ENCODE measurements at regions not wholly inside any gene's neighbourhood (a gene's known extent, or its start where the extent isn't known, plus 50 kb on each side); places are given as distances from the start of the nearest gene placed in this dataset.

DNA sequence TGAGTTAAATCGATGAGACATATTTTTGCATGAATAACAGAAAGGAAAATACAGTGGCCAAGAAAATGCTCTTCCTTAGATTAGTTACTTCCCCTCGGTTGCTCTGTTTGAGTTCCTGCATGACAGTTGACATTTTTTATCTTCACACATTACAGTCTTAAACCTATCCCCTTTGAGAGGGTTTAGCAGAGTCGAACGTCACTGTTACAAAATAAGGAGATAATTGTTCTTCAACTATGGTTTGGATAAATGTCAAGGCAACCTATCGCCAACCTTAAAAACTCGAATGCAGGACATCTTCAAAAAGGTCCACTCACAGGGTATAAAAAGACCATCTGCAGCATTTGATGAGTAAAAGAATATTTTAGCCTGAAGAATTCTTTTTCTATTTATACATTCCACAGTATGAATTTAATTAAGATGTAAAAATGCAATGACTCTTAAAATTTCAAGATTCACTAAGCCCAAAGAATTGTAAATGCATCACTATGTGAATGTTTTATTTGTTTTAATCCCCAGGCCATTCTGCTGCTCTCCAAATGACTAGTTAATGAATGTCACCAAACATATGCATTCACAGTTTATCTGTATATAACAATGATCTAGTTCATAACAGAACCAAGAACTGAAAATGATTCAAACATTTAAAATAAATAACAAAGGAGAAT lies 68.9 kb upstream of the COL11A1 start:
- Mint-ChIP-seq H3K27me3 (ENCODE audit: low read depth) (no peaks in the 10 kb centered on the region), H3K4me1 (no peaks in the 10 kb centered on the region), H3K9me3 (peaks cover 4% of the 10 kb centered on the region), H3K27ac (ENCODE audit: unreplicated experiment) (no peak overlapping the region), H3K4me3 (no peak overlapping the region), H3K36me3 (ENCODE audit: low read depth) (no peaks in the 10 kb centered on the region)
- TF ChIP-seq, protein P1, sequence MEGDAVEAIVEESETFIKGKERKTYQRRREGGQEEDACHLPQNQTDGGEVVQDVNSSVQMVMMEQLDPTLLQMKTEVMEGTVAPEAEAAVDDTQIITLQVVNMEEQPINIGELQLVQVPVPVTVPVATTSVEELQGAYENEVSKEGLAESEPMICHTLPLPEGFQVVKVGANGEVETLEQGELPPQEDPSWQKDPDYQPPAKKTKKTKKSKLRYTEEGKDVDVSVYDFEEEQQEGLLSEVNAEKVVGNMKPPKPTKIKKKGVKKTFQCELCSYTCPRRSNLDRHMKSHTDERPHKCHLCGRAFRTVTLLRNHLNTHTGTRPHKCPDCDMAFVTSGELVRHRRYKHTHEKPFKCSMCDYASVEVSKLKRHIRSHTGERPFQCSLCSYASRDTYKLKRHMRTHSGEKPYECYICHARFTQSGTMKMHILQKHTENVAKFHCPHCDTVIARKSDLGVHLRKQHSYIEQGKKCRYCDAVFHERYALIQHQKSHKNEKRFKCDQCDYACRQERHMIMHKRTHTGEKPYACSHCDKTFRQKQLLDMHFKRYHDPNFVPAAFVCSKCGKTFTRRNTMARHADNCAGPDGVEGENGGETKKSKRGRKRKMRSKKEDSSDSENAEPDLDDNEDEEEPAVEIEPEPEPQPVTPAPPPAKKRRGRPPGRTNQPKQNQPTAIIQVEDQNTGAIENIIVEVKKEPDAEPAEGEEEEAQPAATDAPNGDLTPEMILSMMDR (conservative IDR thresholded peaks at IDR 0.05): no peak
- no peak for DNase-seq (ENCODE audit: low read depth, low spot score)

DNA sequence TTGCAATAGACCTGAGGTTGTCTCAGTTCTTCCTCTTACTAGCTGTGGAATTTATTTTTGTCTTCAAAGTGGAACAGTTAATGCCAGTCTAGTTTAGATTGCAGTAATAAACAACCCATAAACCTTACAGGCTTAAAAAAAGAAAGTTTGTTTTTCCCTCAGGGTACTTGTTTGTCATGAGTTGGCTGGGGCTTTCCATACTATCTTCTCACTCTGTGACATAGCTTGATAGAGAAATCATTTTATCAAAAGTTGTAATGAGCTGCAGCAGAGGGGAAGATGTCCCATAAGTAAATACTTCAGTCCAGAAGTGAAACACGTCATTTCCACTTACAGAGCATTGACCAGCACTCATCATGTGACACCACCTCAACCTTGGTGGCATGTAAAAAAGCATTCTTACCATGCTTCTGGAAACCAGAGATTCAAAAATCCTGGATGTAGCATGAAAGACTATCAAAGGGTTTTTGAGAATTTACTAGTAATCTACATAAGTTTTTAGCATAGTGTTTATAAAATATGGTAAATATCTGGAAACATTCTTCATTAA lies 62.8 kb upstream of the COL11A1 start:
- peaks cover 3% of the 10 kb centered on the region for H3K9me3 Mint-ChIP-seq
- no peak overlapping the region for H3K27ac Mint-ChIP-seq (ENCODE audit: unreplicated experiment)
- no peaks in the 10 kb centered on the region for H3K27me3 Mint-ChIP-seq (ENCODE audit: low read depth)
- TF ChIP-seq, protein P1 (conservative IDR thresholded peaks at IDR 0.05): no peak
- DNase-seq (ENCODE audit: low read depth, low spot score): no peak
- no peaks in the 10 kb centered on the region for H3K36me3 Mint-ChIP-seq (ENCODE audit: low read depth)
- H3K4me3 Mint-ChIP-seq: no peak overlapping the region
- no peaks in the 10 kb centered on the region for H3K4me1 Mint-ChIP-seq

DNA sequence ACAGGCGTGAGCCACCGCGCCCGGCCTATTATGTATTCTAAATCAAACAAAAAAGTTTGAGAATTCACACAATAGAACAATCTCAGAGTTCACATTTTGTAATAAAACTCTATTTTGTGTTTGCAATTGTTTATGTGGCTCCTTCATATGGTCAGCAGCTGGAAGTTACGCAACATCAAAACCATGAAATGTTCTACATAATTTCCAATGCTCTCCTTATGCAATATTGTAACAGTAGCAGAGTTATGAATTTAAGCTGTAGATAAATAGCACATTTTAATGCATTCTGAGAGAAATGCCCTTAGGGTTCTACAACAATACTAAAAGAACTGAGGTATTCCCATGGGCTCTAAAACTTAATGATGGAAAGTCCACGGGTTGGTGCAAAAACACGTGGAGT lies 62.3 kb upstream of the COL11A1 start:
- peaks cover 6% of the 10 kb centered on the region for H3K9me3 Mint-ChIP-seq
- TF ChIP-seq, protein P1 (conservative IDR thresholded peaks at IDR 0.05): no peak
- H3K4me1 Mint-ChIP-seq: no peaks in the 10 kb centered on the region
- no peaks in the 10 kb centered on the region for H3K27me3 Mint-ChIP-seq (ENCODE audit: low read depth)
- H3K4me3 Mint-ChIP-seq: no peak overlapping the region
- no peaks in the 10 kb centered on the region for H3K36me3 Mint-ChIP-seq (ENCODE audit: low read depth)
- H3K27ac Mint-ChIP-seq (ENCODE audit: unreplicated experiment): no peak overlapping the region
- no peak for DNase-seq (ENCODE audit: low read depth, low spot score)

DNA sequence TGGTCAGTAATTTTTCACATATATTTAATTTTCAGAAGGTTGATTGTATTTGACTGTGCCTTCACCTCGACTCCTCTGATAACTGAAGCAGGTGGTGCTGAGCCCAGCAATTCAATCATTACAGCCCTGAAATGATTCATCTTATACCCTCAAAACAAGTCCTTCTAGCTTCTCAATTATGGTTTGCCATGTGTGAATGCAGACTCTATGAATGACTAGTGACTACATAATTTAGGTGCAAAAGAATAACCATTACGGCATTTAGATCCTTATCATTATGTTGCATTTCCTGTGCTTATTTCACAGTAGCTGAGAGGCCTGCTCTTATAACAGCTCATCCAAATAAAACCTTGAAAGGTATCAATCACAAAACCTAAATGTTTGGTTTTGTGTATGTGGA lies 54.0 kb upstream of the COL11A1 start:
- TF ChIP-seq, protein P1 (conservative IDR thresholded peaks at IDR 0.05): no peak
- Mint-ChIP-seq H3K4me1 (no peaks in the 10 kb centered on the region), H3K27ac (ENCODE audit: unreplicated experiment) (no peak overlapping the region)

DNA sequence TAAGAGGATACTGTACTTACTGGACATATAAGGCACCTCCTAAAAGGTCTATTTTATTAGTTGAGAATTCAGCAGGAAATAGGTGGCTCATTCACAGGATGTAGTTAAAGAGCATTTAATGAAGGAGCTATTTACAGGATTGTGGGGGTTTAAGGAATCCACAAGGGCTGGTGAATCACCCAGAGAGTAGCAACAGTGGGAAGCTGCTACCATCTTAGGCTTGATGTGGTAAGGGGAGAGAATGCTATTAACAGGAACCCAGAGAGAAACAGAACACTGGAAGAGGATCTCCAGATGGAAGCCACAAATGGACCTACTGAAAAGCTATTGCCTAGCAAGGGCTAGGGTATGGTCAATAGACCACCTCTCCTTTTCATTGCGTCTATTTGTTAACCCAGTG lies 52.0 kb upstream of the COL11A1 start:
- Mint-ChIP-seq H3K4me1 (no peaks in the 10 kb centered on the region), H3K36me3 (ENCODE audit: low read depth) (no peaks in the 10 kb centered on the region), H3K27ac (ENCODE audit: unreplicated experiment) (no peak overlapping the region), H3K9me3 (peaks cover 4% of the 10 kb centered on the region), H3K4me3 (no peak overlapping the region), H3K27me3 (ENCODE audit: low read depth) (no peaks in the 10 kb centered on the region)
- TF ChIP-seq, protein P1 (conservative IDR thresholded peaks at IDR 0.05): no peak
- no peak for DNase-seq (ENCODE audit: low read depth, low spot score)

More for the DNA sequence above, 54.0 kb upstream of the COL11A1 start:
- H3K9me3 Mint-ChIP-seq: peaks cover 9% of the 10 kb centered on the region
- no peaks in the 10 kb centered on the region for H3K36me3 Mint-ChIP-seq (ENCODE audit: low read depth)
- no peak overlapping the region for H3K4me3 Mint-ChIP-seq
- no peaks in the 10 kb centered on the region for H3K27me3 Mint-ChIP-seq (ENCODE audit: low read depth)
- DNase-seq (ENCODE audit: low read depth, low spot score): no peak

All from neural crest cell (in vitro differentiated cells).